WTC11 (cell line): ENCODE measurements at regions not wholly inside any gene's neighbourhood (a gene's known extent, or its start where the extent isn't known, plus 50 kb on each side); places are given as distances from the start of the nearest gene placed in this dataset.

ENCODE experiments used
- ATAC-seq: fragments of 200-7000 bp; cut with Tn5 transposase; 2 replicates; pipeline ENCODE4 v1.10.0; 2021; ENCODE audit warnings: mild to moderate bottlenecking, moderate library complexity
- CTCF ChIA-PET: fragments of 300-600 bp; sonication (Branson Sonifier 250); formaldehyde crosslinking; loops from one replicate; lab custom pipeline; 2021; ENCODE audit warnings: antibody characterized with exemption; lab: Charles Lee
- POLR2A ChIA-PET: fragments of 350-600 bp; sonication (Branson Sonifier 250); formaldehyde crosslinking; loops from one replicate; lab custom pipeline; 2021; ENCODE audit warnings: antibody characterized with exemption; lab: Charles Lee
- DNase-seq: peaks from one replicate; pipeline ENCODE4 v3.0.0; 2021; ENCODE audit warnings: low spot score
- H3K27ac Mint-ChIP-seq: 2 replicates; pipeline ENCODE4 v1.8.0; 2021; ENCODE audit warnings: mixed read lengths
- H3K27me3 Mint-ChIP-seq: 2 replicates; pipeline ENCODE4 v1.8.0; 2021; ENCODE audit warnings: low read depth, mild to moderate bottlenecking, moderate library complexity, mixed read lengths
- H3K36me3 Mint-ChIP-seq: 2 replicates; pipeline ENCODE4 v1.8.0; 2021; ENCODE audit warnings: mixed read lengths
- H3K4me1 Mint-ChIP-seq: 2 replicates; pipeline ENCODE4 v1.8.0; 2022; ENCODE audit warnings: mixed read lengths
- H3K4me3 Mint-ChIP-seq: 2 replicates; pipeline ENCODE4 v1.8.0; 2021; ENCODE audit warnings: mild to moderate bottlenecking, moderate library complexity, mixed read lengths
- H3K9me3 Mint-ChIP-seq: 2 replicates; pipeline ENCODE4 v1.8.0; 2021; ENCODE audit warnings: mixed read lengths
- CREM ChIP-seq: sonication (generic); formaldehyde crosslinking; IDR thresholded peaks from 2 replicates; pipeline ENCODE4 v1.8.1; 2022; ENCODE audit warnings: mild to moderate bottlenecking, missing genetic modification reagents, moderate library complexity
- E2F4 ChIP-seq: sonication (generic); formaldehyde crosslinking; IDR thresholded peaks from 2 replicates; pipeline ENCODE4 v1.8.1; 2022; ENCODE audit warnings: low read depth, mild to moderate bottlenecking, moderate library complexity, missing genetic modification reagents, borderline replicate concordance
- FOXP1 ChIP-seq: sonication (generic); formaldehyde crosslinking; IDR thresholded peaks from 2 replicates; pipeline ENCODE4 v1.8.0; 2022; ENCODE audit warnings: missing genetic modification reagents, mild to moderate bottlenecking, moderate library complexity, borderline replicate concordance
- FOXP4 ChIP-seq: sonication (generic); formaldehyde crosslinking; IDR thresholded peaks from 2 replicates; pipeline ENCODE4 v1.8.0; 2022; ENCODE audit warnings: mild to moderate bottlenecking, missing genetic modification reagents
- MXD4 ChIP-seq: fragments of 250-450 bp; sonication (Bioruptor Pico); IDR thresholded peaks from 2 replicates; pipeline ENCODE4 v1.8.0; 2021; ENCODE audit warnings: mild to moderate bottlenecking, moderate library complexity, borderline replicate concordance
- NFATC4 ChIP-seq: fragments of 250-450 bp; sonication (Bioruptor Pico); IDR thresholded peaks from 2 replicates; pipeline ENCODE4 v1.9.0; 2021; ENCODE audit warnings: mild to moderate bottlenecking
- NR1H2 ChIP-seq: sonication (generic); formaldehyde crosslinking; IDR thresholded peaks from 2 replicates; pipeline ENCODE4 v1.9.0; 2021; ENCODE audit warnings: mild to moderate bottlenecking, moderate library complexity, missing genetic modification reagents
- OVOL2 ChIP-seq: fragments of 250-450 bp; sonication (Bioruptor Pico); IDR thresholded peaks from 2 replicates; pipeline ENCODE4 v1.9.0; 2021; ENCODE audit warnings: mild to moderate bottlenecking, borderline replicate concordance
- TCF7 ChIP-seq: sonication (generic); formaldehyde crosslinking; IDR thresholded peaks from 2 replicates; pipeline ENCODE4 v1.8.0; 2022; ENCODE audit warnings: mild to moderate bottlenecking, low read depth, missing genetic modification reagents, moderate library complexity
- ZBTB21 ChIP-seq: sonication (generic); formaldehyde crosslinking; IDR thresholded peaks from 2 replicates; pipeline ENCODE4 v1.8.1; 2023; ENCODE audit warnings: mild to moderate bottlenecking, missing genetic modification reagents, borderline replicate concordance
- ZNF232 ChIP-seq: sonication (generic); formaldehyde crosslinking; IDR thresholded peaks from 2 replicates; pipeline ENCODE4 v1.8.0; 2022; ENCODE audit warnings: mild to moderate bottlenecking, missing genetic modification reagents
- ZNF512 ChIP-seq: sonication (generic); formaldehyde crosslinking; IDR thresholded peaks from 2 replicates; pipeline ENCODE4 v1.8.1; 2022; ENCODE audit warnings: missing genetic modification reagents, borderline replicate concordance
- ZNF532 ChIP-seq: fragments of 250-450 bp; sonication (Bioruptor Pico); IDR thresholded peaks from 2 replicates; pipeline ENCODE4 v1.9.0; 2021; ENCODE audit warnings: mild to moderate bottlenecking, borderline replicate concordance

- no peak for TF ChIP-seq ZNF532 (CRISPR knock-in tag)
- no peak for TF ChIP-seq FOXP4 (CRISPR knock-in tag)
Observed at GRCh38 chr2:17227856-17228255, 290.4 kb downstream of the RAD51AP2 start (continued).

GRCh38 chr2:17226941-17227490 is 291.2 kb downstream of the RAD51AP2 start:
- Mint-ChIP-seq H3K4me1 (peaks cover 29% of the 10 kb centered on the region), H3K9me3 (no peaks in the 10 kb centered on the region), H3K36me3 (no peaks in the 10 kb centered on the region), H3K27ac (no peak overlapping the region), H3K4me3 (no peak overlapping the region), H3K27me3 (no peaks in the 10 kb centered on the region)
- ATAC-seq (no peak), DNase-seq (no peak)
- POLR2A ChIA-PET: no interaction called here
- CTCF ChIA-PET: no interaction called here
- no peak for TF ChIP-seq TCF7 (CRISPR knock-in tag)
- TF ChIP-seq ZBTB21: no peak
- TF ChIP-seq NR1H2 (CRISPR knock-in tag): no peak
- TF ChIP-seq MXD4 (CRISPR knock-in tag): no peak
- no peak for TF ChIP-seq FOXP1 (CRISPR knock-in tag)
- TF ChIP-seq NFATC4 (CRISPR knock-in tag): no peak
- no peak for TF ChIP-seq ZNF532 (CRISPR knock-in tag)

GRCh38 chr2:17223211-17223610 is 295.0 kb downstream of the RAD51AP2 start:
- POLR2A ChIA-PET: no interaction called here
- no peaks in the 10 kb centered on the region for H3K27me3 Mint-ChIP-seq
- H3K4me3 Mint-ChIP-seq: no peak overlapping the region
- no peak for ATAC-seq
- no peak for DNase-seq
- CTCF ChIA-PET: no interaction called here
- peaks cover 29% of the 10 kb centered on the region for H3K4me1 Mint-ChIP-seq
- H3K36me3 Mint-ChIP-seq: no peaks in the 10 kb centered on the region
- no peak overlapping the region for H3K27ac Mint-ChIP-seq
- no peaks in the 10 kb centered on the region for H3K9me3 Mint-ChIP-seq
- TF ChIP-seq FOXP4 (CRISPR knock-in tag) (no peak), CREM (no peak), E2F4 (CRISPR knock-in tag) (no peak), ZNF232 (CRISPR knock-in tag) (no peak), OVOL2 (no peak), ZNF512 (CRISPR knock-in tag) (no peak)
